ENCODE measurements at regions not wholly inside any gene's neighbourhood (a gene's known extent, or its start where the extent isn't known, plus 50 kb on each side); places are given as distances from the start of the nearest gene placed in this dataset.

GRCh38 chr2:12024197-12024907 lies 277.9 kb downstream of the LPIN1 start:
- peak; percentile 82 for DNase-seq (ENCODE audit: low read depth)

GRCh38 chr2:12027136-12027535 lies 280.7 kb downstream of the LPIN1 start:
- DNase-seq (ENCODE audit: low read depth), result no peak

- no peak for DNase-seq (ENCODE audit: low read depth)
These were observed 285.4 kb downstream of the LPIN1 start for GRCh38 chr2:12031866-12032265.

GRCh38 chr2:12032398-12032797 lies 286.0 kb downstream of the LPIN1 start:
- DNase-seq (ENCODE audit: low read depth), result peak; percentile 46

GRCh38 chr2:12032975-12033374 lies 286.5 kb downstream of the LPIN1 start:
- peak; percentile 40 for DNase-seq (ENCODE audit: low read depth)

- no peak for DNase-seq (ENCODE audit: low read depth)
These were observed 287.1 kb downstream of the LPIN1 start for GRCh38 chr2:12033494-12033893.

GRCh38 chr2:12034382-12034781 lies 287.9 kb downstream of the LPIN1 start:
- DNase-seq (ENCODE audit: low read depth), result no peak

GRCh38 chr2:12035029-12035720 lies 288.7 kb downstream of the LPIN1 start:
- no peak for DNase-seq (ENCODE audit: low read depth)

GRCh38 chr2:12035956-12036639 lies 289.7 kb downstream of the LPIN1 start:
- no peak for DNase-seq (ENCODE audit: low read depth)

- DNase-seq (ENCODE audit: low read depth), result no peak
These were observed 290.2 kb downstream of the LPIN1 start for GRCh38 chr2:12036640-12036983.

- no peak for DNase-seq (ENCODE audit: low read depth)
These were observed 290.9 kb downstream of the LPIN1 start for GRCh38 chr2:12037301-12037700.

GRCh38 chr2:12041236-12041635 lies 294.8 kb downstream of the LPIN1 start:
- no peak for DNase-seq (ENCODE audit: low read depth)

GRCh38 chr2:12043131-12043530 lies 296.7 kb downstream of the LPIN1 start:
- no peak for DNase-seq (ENCODE audit: low read depth)

GRCh38 chr2:12044857-12045256 lies 298.4 kb downstream of the LPIN1 start:
- DNase-seq (ENCODE audit: low read depth), result no peak

GRCh38 chr2:12045864-12046291 lies 299.4 kb downstream of the LPIN1 start:
- peak; percentile 35 for DNase-seq (ENCODE audit: low read depth)

GRCh38 chr2:12046641-12047040 lies 300.2 kb downstream of the LPIN1 start:
- peak; percentile 80 for DNase-seq (ENCODE audit: low read depth)

- DNase-seq (ENCODE audit: low read depth), result no peak
These were observed 301.3 kb downstream of the LPIN1 start for GRCh38 chr2:12047761-12048160.

GRCh38 chr2:12048550-12048949 lies 302.1 kb downstream of the LPIN1 start:
- DNase-seq (ENCODE audit: low read depth), result no peak

GRCh38 chr2:12050396-12050795 lies 304.0 kb downstream of the LPIN1 start:
- DNase-seq (ENCODE audit: low read depth), result peak; percentile 94

- peak; percentile 87 for DNase-seq (ENCODE audit: low read depth)
These were observed 305.4 kb downstream of the LPIN1 start for GRCh38 chr2:12051831-12052230.

GRCh38 chr2:12052796-12053195 lies 306.4 kb downstream of the LPIN1 start:
- peak; percentile 50 for DNase-seq (ENCODE audit: low read depth)

GRCh38 chr2:12054956-12055618 lies 308.7 kb downstream of the LPIN1 start:
- DNase-seq (ENCODE audit: low read depth), result no peak

Data from LHCN-M2 (cell line).